ENCODE measurements at regions not wholly inside any gene's neighbourhood (a gene's known extent, or its start where the extent isn't known, plus 50 kb on each side); places are given as distances from the start of the nearest gene placed in this dataset.

DNA sequence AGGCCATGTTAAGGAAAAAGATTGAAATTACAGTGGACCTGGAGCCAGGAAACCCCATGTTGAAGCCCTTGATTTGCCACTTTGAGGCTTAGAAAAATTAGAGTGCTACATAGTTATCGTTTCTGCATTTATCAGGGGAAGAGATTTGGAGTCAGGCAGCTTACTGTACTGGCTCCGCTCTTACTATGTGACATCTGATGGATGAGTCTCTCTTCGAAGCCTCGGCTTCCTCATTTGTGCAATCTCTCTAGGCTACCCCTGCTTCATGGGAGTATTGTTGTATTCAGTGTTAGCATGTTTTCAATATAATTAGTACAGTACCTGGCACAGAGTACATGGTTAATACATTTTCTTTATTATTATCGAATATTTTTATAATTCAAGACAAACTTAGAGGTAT, 480.4 kb upstream of the USP24 start:
- TF ChIP-seq, protein P1, sequence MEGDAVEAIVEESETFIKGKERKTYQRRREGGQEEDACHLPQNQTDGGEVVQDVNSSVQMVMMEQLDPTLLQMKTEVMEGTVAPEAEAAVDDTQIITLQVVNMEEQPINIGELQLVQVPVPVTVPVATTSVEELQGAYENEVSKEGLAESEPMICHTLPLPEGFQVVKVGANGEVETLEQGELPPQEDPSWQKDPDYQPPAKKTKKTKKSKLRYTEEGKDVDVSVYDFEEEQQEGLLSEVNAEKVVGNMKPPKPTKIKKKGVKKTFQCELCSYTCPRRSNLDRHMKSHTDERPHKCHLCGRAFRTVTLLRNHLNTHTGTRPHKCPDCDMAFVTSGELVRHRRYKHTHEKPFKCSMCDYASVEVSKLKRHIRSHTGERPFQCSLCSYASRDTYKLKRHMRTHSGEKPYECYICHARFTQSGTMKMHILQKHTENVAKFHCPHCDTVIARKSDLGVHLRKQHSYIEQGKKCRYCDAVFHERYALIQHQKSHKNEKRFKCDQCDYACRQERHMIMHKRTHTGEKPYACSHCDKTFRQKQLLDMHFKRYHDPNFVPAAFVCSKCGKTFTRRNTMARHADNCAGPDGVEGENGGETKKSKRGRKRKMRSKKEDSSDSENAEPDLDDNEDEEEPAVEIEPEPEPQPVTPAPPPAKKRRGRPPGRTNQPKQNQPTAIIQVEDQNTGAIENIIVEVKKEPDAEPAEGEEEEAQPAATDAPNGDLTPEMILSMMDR (IDR thresholded peaks at IDR 0.05; ENCODE audit: low read length): no peak
- TF ChIP-seq EZH2 (IDR thresholded peaks at IDR 0.05; ENCODE audit: borderline replicate concordance, low read length): no peak
